GM10266 (cell line): ENCODE measurements at regions not wholly inside any gene's neighbourhood (a gene's known extent, or its start where the extent isn't known, plus 50 kb on each side); places are given as distances from the start of the nearest gene placed in this dataset.
"Not testable (repeated sequence)": the region's sequence is repeated elsewhere in the genome, so short reads cannot be mapped to it uniquely, and the experiment has no call there.

ENCODE experiments used
- DNase-seq: peaks from one replicate; pipeline ENCODE4 v3.0.0; 2012; ENCODE audit errors: extremely low spot score
- CTCF ChIP-seq: IDR thresholded peaks from 2 replicates; pipeline ENCODE4 v1.5.1; 2012; ENCODE audit warnings: mild to moderate bottlenecking, low read depth; ENCODE audit not compliant: control insufficient read depth, insufficient read depth; ENCODE audit errors: missing control alignments

- TF ChIP-seq CTCF, result no peak
- no peak for DNase-seq
Observed at GRCh38 chr15:77921664-77922063, 155.8 kb downstream of the TBC1D2B start.

DNA sequence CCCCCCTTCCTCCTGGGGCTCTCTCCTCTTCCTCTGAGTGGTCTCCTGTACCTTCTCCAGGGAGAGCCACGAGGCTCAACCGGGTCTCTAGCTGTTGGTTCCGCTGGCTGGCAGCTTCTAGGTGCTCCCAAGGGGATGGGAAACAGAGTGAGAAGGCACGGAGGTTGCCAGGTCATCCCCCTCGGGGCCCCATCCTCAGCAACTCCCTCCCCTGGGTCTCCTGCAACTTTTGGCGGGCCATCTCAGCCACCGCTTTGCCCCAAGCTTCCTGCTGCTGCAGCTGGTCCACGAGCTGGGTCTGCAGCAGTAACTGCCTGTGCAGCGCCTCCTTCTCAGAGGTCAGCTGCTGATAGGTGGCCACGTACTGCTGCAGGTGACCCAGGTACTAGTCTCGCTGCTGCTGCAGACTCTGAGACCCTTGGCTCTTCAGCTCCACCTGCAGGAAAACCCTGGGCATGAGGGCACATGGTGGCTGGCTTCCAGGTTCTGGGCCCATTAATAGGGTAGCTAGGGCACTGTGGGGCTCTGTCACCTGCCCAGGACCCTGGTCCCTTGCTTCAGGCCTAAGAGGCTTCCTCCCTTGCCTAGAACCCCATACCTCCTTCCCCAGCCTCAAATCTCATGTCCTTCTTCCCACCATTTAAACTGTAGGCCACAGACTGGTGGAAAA, 160.4 kb downstream of the TBC1D2B start:
- DNase-seq, result not testable (repeated sequence)

GRCh38 chr15:77915961-77916330, 161.6 kb downstream of the TBC1D2B start:
- not testable (repeated sequence) for DNase-seq

GRCh38 chr15:77915261-77915960, 162.1 kb downstream of the TBC1D2B start:
- DNase-seq, result no peak
- no peak for TF ChIP-seq CTCF

GRCh38 chr15:77914531-77914930, 163.0 kb downstream of the TBC1D2B start:
- DNase-seq, result not testable (repeated sequence)

DNA sequence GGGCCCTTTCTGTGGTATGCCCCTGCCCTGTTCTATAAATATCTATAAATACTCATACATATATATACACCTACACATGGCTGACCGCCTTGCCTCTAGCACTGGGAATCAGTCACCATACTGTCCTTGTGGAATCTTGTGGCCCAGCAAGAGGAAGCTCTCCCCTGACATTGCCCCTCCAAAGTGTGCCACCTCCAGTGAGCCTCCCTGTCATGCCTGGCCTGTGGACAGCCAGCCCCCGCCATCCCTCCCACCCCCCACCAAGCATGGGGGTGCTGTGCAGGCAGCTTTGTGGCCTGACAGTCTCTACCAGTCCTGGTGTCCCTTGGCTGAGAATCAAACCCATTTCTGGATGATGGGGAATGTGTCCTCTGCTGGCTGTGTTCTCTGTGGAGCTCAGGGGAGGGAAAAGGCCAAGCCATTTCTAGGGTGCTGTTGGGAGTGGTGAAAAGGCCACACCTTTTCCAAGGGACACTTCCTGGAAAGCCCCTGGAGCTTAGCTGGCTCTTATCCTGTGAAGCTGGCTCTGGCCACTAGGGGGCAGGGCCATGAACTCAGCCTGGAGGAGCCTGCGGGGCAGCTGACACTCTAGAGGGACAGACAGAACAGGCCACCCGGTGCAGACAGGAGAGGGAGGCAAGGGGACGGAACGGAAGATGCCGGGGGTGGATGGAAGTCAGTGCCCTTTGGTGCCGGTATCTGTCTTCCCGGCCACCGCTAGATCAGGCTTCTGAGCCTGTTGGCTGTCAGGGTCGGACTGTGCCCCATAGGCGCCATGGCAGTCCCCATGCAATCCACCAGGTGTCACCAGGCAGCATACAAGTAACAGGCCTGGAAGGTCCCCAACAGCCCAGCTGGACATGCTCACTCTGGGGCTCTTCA, 167.2 kb downstream of the TBC1D2B start:
- TF ChIP-seq CTCF, result peak; percentile 70
- DNase-seq, result peak; percentile 70

DNA sequence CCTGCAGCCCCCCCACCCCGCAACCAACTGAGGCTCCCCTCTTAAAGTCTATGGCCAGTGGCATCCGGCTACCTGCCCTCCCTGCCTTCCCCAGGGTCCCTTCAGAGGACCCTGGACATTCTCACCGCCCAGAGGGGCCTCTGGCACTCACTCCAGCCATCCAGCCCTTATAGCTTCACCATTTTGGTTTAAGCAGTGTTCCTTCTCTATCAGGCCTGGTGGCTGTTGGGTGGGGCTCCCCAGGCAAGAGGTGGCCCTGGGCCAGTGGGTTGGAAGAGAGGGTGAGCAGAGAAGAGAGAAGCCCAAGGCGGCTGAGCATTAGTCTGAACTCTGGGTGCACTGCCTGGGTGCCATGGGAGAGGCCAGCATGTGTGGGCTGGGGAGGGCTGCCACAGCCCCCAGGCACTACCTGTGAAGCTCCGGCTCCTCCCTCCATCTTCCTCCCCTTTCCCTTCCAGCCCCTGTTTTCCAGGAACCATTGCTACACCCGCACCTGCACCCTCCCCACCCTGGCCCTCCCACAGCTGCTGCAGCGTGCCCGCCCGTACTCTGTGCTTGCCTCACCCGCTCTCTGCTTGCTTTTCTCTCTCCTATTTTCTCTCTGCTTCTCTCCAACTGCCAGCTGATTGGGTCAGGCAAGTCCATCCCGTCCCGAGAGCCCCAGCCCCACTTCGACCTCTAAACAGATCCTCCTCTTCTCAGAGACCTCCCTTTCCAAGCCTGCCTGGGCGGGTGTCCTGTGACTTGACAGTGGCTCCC, 168.2 kb downstream of the TBC1D2B start:
- no peak for DNase-seq
- TF ChIP-seq CTCF, result no peak

DNA sequence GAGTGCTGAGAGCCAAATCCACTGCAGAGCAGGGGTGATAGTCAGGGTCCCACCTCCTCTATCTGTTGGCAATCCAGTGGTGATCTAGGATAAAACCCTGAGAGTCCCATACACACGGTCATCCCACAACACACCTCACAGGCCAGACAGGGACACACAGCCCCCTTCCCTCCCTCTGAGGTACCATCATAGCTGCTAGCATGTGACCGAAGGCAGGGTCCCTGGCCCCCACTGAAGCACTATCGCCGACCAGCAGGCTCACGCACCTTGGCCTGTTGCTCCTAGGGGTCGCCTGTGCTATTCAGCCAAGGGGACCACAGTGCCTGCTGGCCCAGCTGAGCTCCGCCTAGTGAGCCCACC, 168.8 kb downstream of the TBC1D2B start:
- DNase-seq, result not testable (repeated sequence)
